ENCODE measurements at regions not wholly inside any gene's neighbourhood (a gene's known extent, or its start where the extent isn't known, plus 50 kb on each side); places are given as distances from the start of the nearest gene placed in this dataset. TPM values are rescaled to one million over a fixed set of nuclear protein-coding genes. Genes with fewer than 3 reads are reported as not detected.

Small RNA genes lying in the stretch of these regions (small RNA-seq; reads per million reads assigned to genes)
- not detected for gene RF00432
- not detected for gene RNA5S10
- gene RNA5S11: not detected
- gene RNA5S12: not detected
- not detected for gene RNA5S13
- not detected for gene RNA5S14
- not detected for gene RNA5S15
- not detected for gene RNA5S16
- not detected for gene RNA5S17
- gene RNA5S2: not detected
- not detected for gene RNA5S3
- gene RNA5S4: not detected
- not detected for gene RNA5S5
- not detected for gene RNA5S6
- gene RNA5S7: not detected
- gene RNA5S8: not detected
- not detected for gene RNA5S9
- not detected for gene RNA5SP18
